ENCODE measurements at regions not wholly inside any gene's neighbourhood (a gene's known extent, or its start where the extent isn't known, plus 50 kb on each side); places are given as distances from the start of the nearest gene placed in this dataset.

GRCh38 chr6:150673720-150674346 lies 74.1 kb downstream of the PLEKHG1 start:
- Histone ChIP-seq H3K9me3 (ENCODE audit: severe bottlenecking) (no peaks in the 10 kb centered on the region), H3K4me1 (ENCODE audit: insufficient read depth, poor library complexity, severe bottlenecking) (peaks cover 3% of the 10 kb centered on the region), H3K27me3 (ENCODE audit: insufficient read depth, poor library complexity, severe bottlenecking) (no peaks in the 10 kb centered on the region), H3K36me3 (ENCODE audit: low read depth) (no peaks in the 10 kb centered on the region), H3K4me3 (ENCODE audit: severe bottlenecking) (no peak overlapping the region), H3K27ac (ENCODE audit: poor library complexity, severe bottlenecking) (no peak overlapping the region)
- no peak for DNase-seq (ENCODE audit: low spot score)
- no peak for TF ChIP-seq CTCF (IDR thresholded peaks at IDR 0.05; ENCODE audit: poor library complexity, severe bottlenecking)
- ATAC-seq (ENCODE audit: low read depth): no peak

GRCh38 chr6:150676344-150676743 lies 76.7 kb downstream of the PLEKHG1 start:
- H3K36me3 ChIP-seq (ENCODE audit: low read depth): no peaks in the 10 kb centered on the region
- no peak for TF ChIP-seq CTCF (IDR thresholded peaks at IDR 0.05; ENCODE audit: poor library complexity, severe bottlenecking)
- no peak for DNase-seq (ENCODE audit: low spot score)
- no peak for ATAC-seq (ENCODE audit: low read depth)
- no peak overlapping the region for H3K27ac ChIP-seq (ENCODE audit: poor library complexity, severe bottlenecking)
- H3K9me3 ChIP-seq (ENCODE audit: severe bottlenecking): no peaks in the 10 kb centered on the region
- no peaks in the 10 kb centered on the region for H3K4me1 ChIP-seq (ENCODE audit: insufficient read depth, poor library complexity, severe bottlenecking)
- H3K4me3 ChIP-seq (ENCODE audit: severe bottlenecking): no peak overlapping the region
- H3K27me3 ChIP-seq (ENCODE audit: insufficient read depth, poor library complexity, severe bottlenecking): no peaks in the 10 kb centered on the region

GRCh38 chr6:150676772-150677171 lies 77.1 kb downstream of the PLEKHG1 start:
- ATAC-seq (ENCODE audit: low read depth) (no peak), DNase-seq (ENCODE audit: low spot score) (no peak)
- TF ChIP-seq CTCF (IDR thresholded peaks at IDR 0.05; ENCODE audit: poor library complexity, severe bottlenecking): no peak
- H3K9me3 ChIP-seq (ENCODE audit: severe bottlenecking): no peaks in the 10 kb centered on the region
- no peaks in the 10 kb centered on the region for H3K27me3 ChIP-seq (ENCODE audit: insufficient read depth, poor library complexity, severe bottlenecking)
- no peaks in the 10 kb centered on the region for H3K4me1 ChIP-seq (ENCODE audit: insufficient read depth, poor library complexity, severe bottlenecking)
- no peak overlapping the region for H3K4me3 ChIP-seq (ENCODE audit: severe bottlenecking)
- no peak overlapping the region for H3K27ac ChIP-seq (ENCODE audit: poor library complexity, severe bottlenecking)
- H3K36me3 ChIP-seq (ENCODE audit: low read depth): no peaks in the 10 kb centered on the region

GRCh38 chr6:150680510-150680909 lies 80.8 kb downstream of the PLEKHG1 start:
- DNase-seq (ENCODE audit: low spot score) (no peak), ATAC-seq (ENCODE audit: low read depth) (no peak)
- Histone ChIP-seq H3K27me3 (ENCODE audit: insufficient read depth, poor library complexity, severe bottlenecking) (no peaks in the 10 kb centered on the region), H3K27ac (ENCODE audit: poor library complexity, severe bottlenecking) (no peak overlapping the region), H3K36me3 (ENCODE audit: low read depth) (no peaks in the 10 kb centered on the region), H3K4me3 (ENCODE audit: severe bottlenecking) (no peak overlapping the region), H3K9me3 (ENCODE audit: severe bottlenecking) (no peaks in the 10 kb centered on the region), H3K4me1 (ENCODE audit: insufficient read depth, poor library complexity, severe bottlenecking) (no peaks in the 10 kb centered on the region)
- no peak for TF ChIP-seq CTCF (IDR thresholded peaks at IDR 0.05; ENCODE audit: poor library complexity, severe bottlenecking)

GRCh38 chr6:150681578-150682395 lies 82.1 kb downstream of the PLEKHG1 start:
- ATAC-seq (ENCODE audit: low read depth) (no peak), DNase-seq (ENCODE audit: low spot score) (no peak)
- Histone ChIP-seq H3K9me3 (ENCODE audit: severe bottlenecking) (no peaks in the 10 kb centered on the region), H3K27ac (ENCODE audit: poor library complexity, severe bottlenecking) (no peak overlapping the region), H3K4me1 (ENCODE audit: insufficient read depth, poor library complexity, severe bottlenecking) (no peaks in the 10 kb centered on the region), H3K27me3 (ENCODE audit: insufficient read depth, poor library complexity, severe bottlenecking) (no peaks in the 10 kb centered on the region), H3K4me3 (ENCODE audit: severe bottlenecking) (no peak overlapping the region), H3K36me3 (ENCODE audit: low read depth) (no peaks in the 10 kb centered on the region)
- TF ChIP-seq CTCF (IDR thresholded peaks at IDR 0.05; ENCODE audit: poor library complexity, severe bottlenecking): no peak
